Gastrocnemius medialis (tissue), 4 donors: ENCODE measurements at regions not wholly inside any gene's neighbourhood (a gene's known extent, or its start where the extent isn't known, plus 50 kb on each side); places are given as distances from the start of the nearest gene placed in this dataset.

Experiments
- ATAC-seq, 2 donors: fragments of 150-250 bp; one replicate each; pipeline ENCODE4 v1.9.1; 2016
- DNase-seq, 2 donors: peaks; one replicate each; pipeline ENCODE4 v3.0.0-alpha.2; 2019
- H3K27ac ChIP-seq, 4 donors: fragments of 200-600 bp; sonication (generic); 1 replicate in 1 of 4; 2 replicates in 3 of 4; pipeline ENCODE4 v1.5.1; 2016 to 2018; ENCODE audit warnings: mild to moderate bottlenecking in 2 of 4, moderate library complexity in 1 of 4
- H3K27me3 ChIP-seq, 3 donors: fragments of 200-600 bp; sonication (generic) in 2 of 3; 1 replicate in 1 of 3; 2 replicates in 2 of 3; pipeline versions ENCODE4 v1.5.1 to v1.6.0; 2016 to 2019; ENCODE audit warnings: mild to moderate bottlenecking in 1 of 3, moderate library complexity in 1 of 3
- H3K36me3 ChIP-seq, 2 donors: fragments of 200-600 bp; sonication (generic) in 1 of 2; one replicate each; pipeline ENCODE4 v1.5.1; 2017 to 2018
- H3K4me1 ChIP-seq, 2 donors: fragments of 200-600 bp; sonication (generic) in 1 of 2; one replicate each; pipeline ENCODE4 v1.5.1; 2016 to 2017; ENCODE audit warnings: mild to moderate bottlenecking in 2 of 2
- H3K4me3 ChIP-seq, 4 donors: fragments of 200-600 bp; sonication (generic) in 3 of 4; 1 replicate in 1 of 4; 2 replicates in 3 of 4; pipeline ENCODE4 v1.5.1; 2016 to 2019; ENCODE audit warnings: mild to moderate bottlenecking in 2 of 4
- H3K9me3 ChIP-seq, 3 donors: fragments of 200-600 bp; sonication (generic) in 2 of 3; 1 replicate in 1 of 3; 2 replicates in 2 of 3; pipeline ENCODE4 v1.5.1; 2016 to 2019
- POLR2A ChIP-seq, 2 donors: fragments of 450-650 bp; IDR thresholded peaks; one replicate each; pipeline ENCODE4 v1.6.1; 2017; ENCODE audit warnings: antibody characterized with exemption in 2 of 2, mild to moderate bottlenecking in 2 of 2, moderate library complexity in 2 of 2
- in situ Hi-C, 4 donors: fragments of 200-750 bp; cut with MboI; loops; one replicate each; pipeline versions ENCODE4 v1.15.0 to v1.8.0; 2017; ENCODE audit warnings: low sequenced_read_pairs in 4 of 4
- intact Hi-C: fragments of 100-400 bp; cut with DNase I; formaldehyde crosslinking; loops from one replicate; pipeline ENCODE4 v1.15.1; 2023; ENCODE audit warnings: low total_unique reads
- TF ChIP-seq, protein P1 (sequence below), 5 experiments: fragments of 450-650 bp in 3 of 5; fragments of 200-600 bp in 2 of 5; sonication (generic) in 2 of 5; IDR thresholded peaks in 4 of 5; conservative IDR thresholded peaks in 1 of 5; 1 replicate in 4 of 5; 2 replicates in 1 of 5; pipeline ENCODE4 v1.5.1; 2016 to 2019; ENCODE audit warnings: antibody characterized with exemption in 5 of 5, mild to moderate bottlenecking in 3 of 5, moderate library complexity in 3 of 5

DNA sequence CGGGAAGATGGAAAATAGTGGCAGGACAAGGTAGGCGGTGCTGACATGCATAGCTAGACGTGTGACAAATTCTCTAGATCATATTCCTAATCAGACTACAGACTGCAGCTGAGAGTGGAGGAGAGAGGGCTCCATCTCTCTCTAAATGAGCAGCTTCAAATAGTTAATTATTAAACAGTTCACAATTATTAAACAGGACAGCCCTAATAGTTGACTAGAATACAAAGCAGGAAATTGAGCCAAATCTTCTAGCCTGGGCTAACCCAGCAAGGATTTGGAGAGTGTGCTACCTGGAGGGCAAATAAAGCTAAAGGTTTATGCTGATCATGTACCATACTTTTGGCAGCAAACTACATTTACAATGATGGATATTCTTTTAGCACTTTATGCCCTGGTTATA lies 54.4 kb upstream of the CWC22 start:
- Histone ChIP-seq H3K9me3 (no peaks in the 10 kb centered on the region), H3K4me1 (no peaks in the 10 kb centered on the region), H3K36me3 (no peaks in the 10 kb centered on the region), H3K4me3 (no peak overlapping the region), H3K27ac (no peak overlapping the region), H3K27me3 (no peaks in the 10 kb centered on the region)
- in situ Hi-C loops, result no loop called here
- intact Hi-C loops, result no loop called here
- TF ChIP-seq, protein P1, sequence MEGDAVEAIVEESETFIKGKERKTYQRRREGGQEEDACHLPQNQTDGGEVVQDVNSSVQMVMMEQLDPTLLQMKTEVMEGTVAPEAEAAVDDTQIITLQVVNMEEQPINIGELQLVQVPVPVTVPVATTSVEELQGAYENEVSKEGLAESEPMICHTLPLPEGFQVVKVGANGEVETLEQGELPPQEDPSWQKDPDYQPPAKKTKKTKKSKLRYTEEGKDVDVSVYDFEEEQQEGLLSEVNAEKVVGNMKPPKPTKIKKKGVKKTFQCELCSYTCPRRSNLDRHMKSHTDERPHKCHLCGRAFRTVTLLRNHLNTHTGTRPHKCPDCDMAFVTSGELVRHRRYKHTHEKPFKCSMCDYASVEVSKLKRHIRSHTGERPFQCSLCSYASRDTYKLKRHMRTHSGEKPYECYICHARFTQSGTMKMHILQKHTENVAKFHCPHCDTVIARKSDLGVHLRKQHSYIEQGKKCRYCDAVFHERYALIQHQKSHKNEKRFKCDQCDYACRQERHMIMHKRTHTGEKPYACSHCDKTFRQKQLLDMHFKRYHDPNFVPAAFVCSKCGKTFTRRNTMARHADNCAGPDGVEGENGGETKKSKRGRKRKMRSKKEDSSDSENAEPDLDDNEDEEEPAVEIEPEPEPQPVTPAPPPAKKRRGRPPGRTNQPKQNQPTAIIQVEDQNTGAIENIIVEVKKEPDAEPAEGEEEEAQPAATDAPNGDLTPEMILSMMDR (IDR thresholded peaks at IDR 0.05 in 4 of 5, conservative IDR thresholded peaks at IDR 0.05 in 1 of 5), result no peak
- no peak for TF ChIP-seq POLR2A (IDR thresholded peaks at IDR 0.05)
- DNase-seq (no peak), ATAC-seq (no peak)

DNA sequence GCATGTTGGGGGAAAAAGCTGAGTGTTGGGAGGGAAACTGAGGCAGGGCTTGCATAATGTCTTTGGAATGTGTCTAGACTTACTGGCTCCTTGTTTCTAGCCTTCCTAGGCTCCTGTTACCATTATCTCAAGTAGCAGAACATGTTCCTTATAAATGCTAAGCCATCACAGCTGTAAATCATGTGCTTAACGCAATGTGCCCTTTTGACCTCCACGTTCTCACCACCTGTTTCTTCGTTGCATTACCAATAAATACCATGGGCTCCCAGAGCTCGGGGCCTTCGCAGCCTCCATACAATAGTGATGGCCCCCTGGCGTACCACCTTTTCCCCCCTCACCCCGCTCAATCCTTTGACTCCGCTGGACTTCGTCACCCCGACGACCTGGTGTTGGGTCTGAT lies 54.0 kb upstream of the CWC22 start:
- Histone ChIP-seq H3K4me1 (no peaks in the 10 kb centered on the region), H3K4me3 (no peak overlapping the region), H3K27me3 (no peaks in the 10 kb centered on the region), H3K9me3 (no peaks in the 10 kb centered on the region), H3K36me3 (no peaks in the 10 kb centered on the region), H3K27ac (no peak overlapping the region)
- in situ Hi-C loops (no loop called here), intact Hi-C loops (no loop called here)
- ATAC-seq (no peak), DNase-seq (no peak)
- TF ChIP-seq, protein P1 (IDR thresholded peaks at IDR 0.05 in 4 of 5, conservative IDR thresholded peaks at IDR 0.05 in 1 of 5), result no peak
- TF ChIP-seq POLR2A (IDR thresholded peaks at IDR 0.05), result no peak

DNA sequence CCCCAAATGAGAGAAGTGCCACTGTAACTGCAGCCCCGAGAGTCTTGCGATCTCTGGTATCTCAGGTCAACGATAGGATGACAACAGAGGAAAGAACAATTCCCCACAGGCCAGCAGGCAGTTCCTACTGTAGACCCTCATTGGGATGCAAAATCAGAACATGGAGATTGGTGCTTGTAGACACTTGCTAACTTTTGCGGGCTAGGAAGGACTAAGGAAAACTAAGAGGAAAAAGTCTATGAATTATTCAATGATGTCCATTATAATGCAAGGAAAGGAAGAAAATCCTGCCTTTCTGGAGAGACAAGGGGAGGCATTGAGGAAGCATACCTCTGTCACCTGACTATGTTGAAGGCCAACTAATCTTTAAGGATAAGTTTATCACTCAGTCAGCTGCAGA lies 51.9 kb upstream of the CWC22 start:
- H3K27ac ChIP-seq, result no peak overlapping the region
- no peak overlapping the region for H3K4me3 ChIP-seq
- H3K27me3 ChIP-seq, result no peaks in the 10 kb centered on the region
- no peaks in the 10 kb centered on the region for H3K4me1 ChIP-seq
- no peaks in the 10 kb centered on the region for H3K36me3 ChIP-seq
- H3K9me3 ChIP-seq, result no peaks in the 10 kb centered on the region
- DNase-seq, result no peak
- no peak for ATAC-seq
- intact Hi-C loops (no loop called here), in situ Hi-C loops (no loop called here)
- TF ChIP-seq POLR2A (IDR thresholded peaks at IDR 0.05), result no peak
- TF ChIP-seq, protein P1 (IDR thresholded peaks at IDR 0.05 in 4 of 5, conservative IDR thresholded peaks at IDR 0.05 in 1 of 5), result no peak

DNA sequence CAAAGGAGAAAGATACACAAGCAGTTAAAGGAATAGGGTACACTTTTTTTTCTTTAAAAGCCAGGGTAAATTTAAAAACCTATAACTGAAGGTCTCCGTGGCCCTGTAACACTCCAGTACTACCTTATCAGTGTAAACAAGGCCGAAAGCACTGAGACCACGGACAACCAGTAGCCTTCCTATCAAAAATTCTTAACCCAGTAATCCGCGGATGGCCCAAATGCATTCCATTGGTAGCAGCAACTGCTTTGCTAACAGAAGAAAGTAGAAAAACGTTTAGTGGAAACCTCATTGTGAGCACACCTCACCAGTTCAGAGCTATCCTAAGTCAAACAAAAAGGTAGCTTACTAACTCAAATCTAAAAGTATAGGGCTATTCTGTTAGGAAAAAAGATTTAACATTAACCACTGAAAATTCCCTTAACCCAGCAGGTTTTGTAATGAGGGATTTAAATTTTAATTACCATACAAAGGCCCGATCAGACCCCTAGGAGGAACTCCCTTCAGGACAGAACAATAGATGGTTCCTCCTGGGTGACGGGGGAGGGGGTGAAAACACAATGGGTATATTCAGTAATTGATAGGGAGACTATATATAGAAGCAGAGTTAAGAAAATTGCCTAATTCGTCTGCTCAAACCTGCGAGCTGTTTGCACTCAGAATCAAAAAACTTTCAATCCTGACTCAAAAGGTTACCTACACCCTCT lies 50.8 kb upstream of the CWC22 start:
- Histone ChIP-seq H3K4me1 (no peaks in the 10 kb centered on the region), H3K36me3 (no peaks in the 10 kb centered on the region), H3K9me3 (no peaks in the 10 kb centered on the region), H3K27me3 (no peaks in the 10 kb centered on the region), H3K27ac (no peak overlapping the region), H3K4me3 (no peak overlapping the region)
- intact Hi-C loops, result no loop called here
- TF ChIP-seq, protein P1 (IDR thresholded peaks at IDR 0.05 in 4 of 5, conservative IDR thresholded peaks at IDR 0.05 in 1 of 5), result no peak
- no peak for TF ChIP-seq POLR2A (IDR thresholded peaks at IDR 0.05)
- ATAC-seq (no peak), DNase-seq (no peak)
- in situ Hi-C loops, result no loop called here
